ENCODE measurements at regions not wholly inside any gene's neighbourhood (a gene's known extent, or its start where the extent isn't known, plus 50 kb on each side); places are given as distances from the start of the nearest gene placed in this dataset.

GRCh38 chr5:74372051-74372450 lies 268.5 kb downstream of the ENC1 start:
- no peak for DNase-seq

- no peak for DNase-seq
Observed at GRCh38 chr5:74371621-74372020, 268.9 kb downstream of the ENC1 start.

- no peak for DNase-seq
Observed at GRCh38 chr5:74370168-74370567, 270.4 kb downstream of the ENC1 start.

GRCh38 chr5:74369173-74369572 lies 271.4 kb downstream of the ENC1 start:
- no peak for DNase-seq

- DNase-seq = no peak
Observed at GRCh38 chr5:74367934-74368333, 272.6 kb downstream of the ENC1 start.

GRCh38 chr5:74367241-74367733 lies 273.2 kb downstream of the ENC1 start:
- DNase-seq = no peak

- DNase-seq = no peak
Observed at GRCh38 chr5:74365723-74366122, 274.8 kb downstream of the ENC1 start.

GRCh38 chr5:74364507-74364906 lies 276.0 kb downstream of the ENC1 start:
- DNase-seq = no peak

GRCh38 chr5:74363603-74364205 lies 276.8 kb downstream of the ENC1 start:
- no peak for DNase-seq

GRCh38 chr5:74361406-74362358 lies 278.8 kb downstream of the ENC1 start:
- DNase-seq = no peak

- DNase-seq = no peak
Observed at GRCh38 chr5:74360535-74361210, 279.9 kb downstream of the ENC1 start.

GRCh38 chr5:74357827-74358226 lies 282.7 kb downstream of the ENC1 start:
- DNase-seq = no peak

GRCh38 chr5:74356009-74356695 lies 284.4 kb downstream of the ENC1 start:
- DNase-seq = no peak

- no peak for DNase-seq
Observed at GRCh38 chr5:74355041-74355824, 285.3 kb downstream of the ENC1 start.

GRCh38 chr5:74352256-74352655 lies 288.3 kb downstream of the ENC1 start:
- DNase-seq = no peak

GRCh38 chr5:74342948-74343682 lies 297.4 kb downstream of the ENC1 start:
- DNase-seq = no peak

GRCh38 chr5:74342182-74342581 lies 298.3 kb downstream of the ENC1 start:
- DNase-seq = no peak

- no peak for DNase-seq
Observed at GRCh38 chr5:74341221-74341620, 299.3 kb downstream of the ENC1 start.

- no peak for DNase-seq
Observed at GRCh38 chr5:74340476-74340875, 300.1 kb downstream of the ENC1 start.

- DNase-seq = no peak
Observed at GRCh38 chr5:74337984-74338310, 302.6 kb downstream of the ENC1 start.

- peak; percentile 29 for DNase-seq
Observed at GRCh38 chr5:74337254-74337983, 303.1 kb downstream of the ENC1 start.

Data from retina (tissue), 1 donor.